Mesothelial cell of epicardium (in vitro differentiated cells): ENCODE measurements at regions not wholly inside any gene's neighbourhood (a gene's known extent, or its start where the extent isn't known, plus 50 kb on each side); places are given as distances from the start of the nearest gene placed in this dataset.
"Not testable (repeated sequence)": the region's sequence is repeated elsewhere in the genome, so short reads cannot be mapped to it uniquely, and the experiment has no call there.

Experiments used
- DNase-seq, 2 experiments: peaks; one replicate each; pipeline ENCODE4 v3.0.0; 2021; ENCODE audit warnings: low spot score in 2 of 2; ENCODE audit not compliant: unreplicated experiment in 2 of 2
- H3K27ac Mint-ChIP-seq: 2 replicates; pipeline ENCODE4 v1.8.0; 2021; ENCODE audit warnings: mixed read lengths
- H3K27me3 Mint-ChIP-seq: 2 replicates; pipeline ENCODE4 v1.8.0; 2021; ENCODE audit warnings: low read depth, mixed read lengths
- H3K36me3 Mint-ChIP-seq: 2 replicates; pipeline ENCODE4 v1.8.0; 2021; ENCODE audit warnings: mixed read lengths
- H3K4me1 Mint-ChIP-seq: 2 replicates; pipeline ENCODE4 v1.8.0; 2021; ENCODE audit warnings: mixed read lengths
- H3K4me3 Mint-ChIP-seq: 2 replicates; pipeline ENCODE4 v1.8.0; 2021; ENCODE audit warnings: mild to moderate bottlenecking, moderate library complexity, mixed read lengths
- H3K9me3 Mint-ChIP-seq: 2 replicates; pipeline ENCODE4 v1.8.0; 2021; ENCODE audit warnings: mixed read lengths
- CTCF ChIP-seq: fragments of 200-600 bp; sonication (generic); IDR thresholded peaks from one replicate; pipeline ENCODE4 v1.5.0; 2021; ENCODE audit warnings: antibody characterized with exemption; ENCODE audit not compliant: unreplicated experiment

GRCh38 chrX:114047558-114047957, 536.3 kb upstream of the HTR2C start:
- Mint-ChIP-seq H3K4me3 (no peak overlapping the region), H3K27me3 (no peaks in the 10 kb centered on the region), H3K27ac (no peak overlapping the region), H3K36me3 (no peaks in the 10 kb centered on the region), H3K4me1 (no peaks in the 10 kb centered on the region), H3K9me3 (no peaks in the 10 kb centered on the region)
- no peak for TF ChIP-seq CTCF
- no peak for DNase-seq

GRCh38 chrX:114046695-114047279, 537.1 kb upstream of the HTR2C start:
- no peak for TF ChIP-seq CTCF
- Mint-ChIP-seq H3K27ac (no peak overlapping the region), H3K27me3 (no peaks in the 10 kb centered on the region), H3K4me3 (no peak overlapping the region), H3K4me1 (no peaks in the 10 kb centered on the region), H3K36me3 (no peaks in the 10 kb centered on the region), H3K9me3 (no peaks in the 10 kb centered on the region)
- no peak for DNase-seq

GRCh38 chrX:114041470-114041869, 542.4 kb upstream of the HTR2C start:
- H3K36me3 Mint-ChIP-seq, H3K4me1 Mint-ChIP-seq, H3K27ac Mint-ChIP-seq, H3K9me3 Mint-ChIP-seq, H3K4me3 Mint-ChIP-seq, DNase-seq, H3K27me3 Mint-ChIP-seq: not testable (repeated sequence)

- not testable (repeated sequence) for H3K9me3 Mint-ChIP-seq, H3K4me3 Mint-ChIP-seq, H3K4me1 Mint-ChIP-seq, DNase-seq, H3K27me3 Mint-ChIP-seq, H3K36me3 Mint-ChIP-seq, H3K27ac Mint-ChIP-seq
Measured at GRCh38 chrX:114040661-114041269, 543.1 kb upstream of the HTR2C start.

- not testable (repeated sequence) for H3K36me3 Mint-ChIP-seq, H3K27ac Mint-ChIP-seq, H3K9me3 Mint-ChIP-seq, H3K27me3 Mint-ChIP-seq, H3K4me1 Mint-ChIP-seq, DNase-seq, H3K4me3 Mint-ChIP-seq
Measured at GRCh38 chrX:114040111-114040510, 543.8 kb upstream of the HTR2C start.

GRCh38 chrX:114038358-114038757, 545.5 kb upstream of the HTR2C start:
- peaks cover 4% of the 10 kb centered on the region for H3K9me3 Mint-ChIP-seq

GRCh38 chrX:114037515-114037914, 546.4 kb upstream of the HTR2C start:
- DNase-seq = no peak
- TF ChIP-seq CTCF = no peak
- H3K27me3 Mint-ChIP-seq = peaks cover 5% of the 10 kb centered on the region
- H3K4me3 Mint-ChIP-seq = no peak overlapping the region
- H3K4me1 Mint-ChIP-seq = no peaks in the 10 kb centered on the region
- no peak overlapping the region for H3K27ac Mint-ChIP-seq
- no peaks in the 10 kb centered on the region for H3K36me3 Mint-ChIP-seq
- peaks cover 4% of the 10 kb centered on the region for H3K9me3 Mint-ChIP-seq

More at GRCh38 chrX:114038358-114038757, 545.5 kb upstream of the HTR2C start:
- H3K4me3 Mint-ChIP-seq = no peak overlapping the region
- H3K36me3 Mint-ChIP-seq = no peaks in the 10 kb centered on the region
- peaks cover 5% of the 10 kb centered on the region for H3K27me3 Mint-ChIP-seq
- H3K4me1 Mint-ChIP-seq = no peaks in the 10 kb centered on the region
- TF ChIP-seq CTCF = no peak
- H3K27ac Mint-ChIP-seq = no peak overlapping the region
- no peak for DNase-seq
